ENCODE measurements at regions not wholly inside any gene's neighbourhood (a gene's known extent, or its start where the extent isn't known, plus 50 kb on each side); places are given as distances from the start of the nearest gene placed in this dataset.

GRCh38 chr3:107436029-107436428, 58.8 kb downstream of the CCDC54 start:
- Mint-ChIP-seq H3K27ac (no peak overlapping the region), H3K9me3 (no peaks in the 10 kb centered on the region), H3K36me3 (ENCODE audit: insufficient read depth in 1 of 3, low read depth in 3 of 3) (no peaks in the 10 kb centered on the region), H3K27me3 (ENCODE audit: low read depth) (peaks cover 17% of the 10 kb centered on the region), H3K4me1 (peaks cover 5% of the 10 kb centered on the region in 2 experiments), H3K4me3 (no peak overlapping the region)
- Histone ChIP-seq H3K4me1 (ENCODE audit: insufficient read depth, low read length) (no peaks in the 10 kb centered on the region), H3K79me1 (ENCODE audit: insufficient read depth, low read depth, low read length, poor library complexity, severe bottlenecking) (no peaks in the 10 kb centered on the region), H2AFZ (ENCODE audit: low read length) (no peak overlapping the region), H2BK5ac (ENCODE audit: insufficient read length, low read length) (no peak overlapping the region), H3K18ac (ENCODE audit: insufficient read length, low read depth, low read length) (no peak overlapping the region), H3T11ph (ENCODE audit: low read length) (no peak overlapping the region), H3K27me3 (ENCODE audit: insufficient read depth, low read length) (no peaks in the 10 kb centered on the region; the same call in 1 of the 2 replicates), H3K23ac (ENCODE audit: insufficient read length, low read depth, low read length) (no peak overlapping the region), H4K5ac (ENCODE audit: insufficient read length, low read depth, low read length) (no peak overlapping the region), H2BK15ac (ENCODE audit: low read depth, low read length) (no peak overlapping the region), H3K14ac (ENCODE audit: insufficient read depth, low read length) (no peak overlapping the region), H4K91ac (ENCODE audit: insufficient read length, low read depth, low read length) (no peak overlapping the region), H3K4ac (ENCODE audit: low read depth, low read length) (no peak overlapping the region), H3K9me3 (ENCODE audit: control insufficient read depth, low read depth, low read length) (no peaks in the 10 kb centered on the region), H2BK120ac (ENCODE audit: low read depth, low read length, poor library complexity, severe bottlenecking) (no peak overlapping the region), H3K27ac (ENCODE audit: insufficient read length, low read depth, low read length) (no peak overlapping the region), H2BK12ac (ENCODE audit: insufficient read length, low read depth, low read length) (no peak overlapping the region), H3K9ac (ENCODE audit: extremely low read depth, insufficient read length, low read length) (no peak overlapping the region), H3K56ac (ENCODE audit: insufficient read length, low read depth, low read length) (no peak overlapping the region), H2AK5ac (ENCODE audit: insufficient read length, low read length) (no peak overlapping the region), H3K23me2 (ENCODE audit: insufficient read length, low read depth, low read length, poor library complexity, severe bottlenecking) (peaks cover 9% of the 10 kb centered on the region), H3K4me2 (ENCODE audit: insufficient read depth, insufficient read length, low read length) (no peak overlapping the region), H2BK20ac (ENCODE audit: low read depth, low read length, poor library complexity, severe bottlenecking) (no peak overlapping the region), H4K8ac (replicated peaks; ENCODE audit: insufficient read length, low read depth, low read length) (no peak overlapping the region), H4K20me1 (ENCODE audit: control insufficient read depth, insufficient read depth, insufficient read length) (no peaks in the 10 kb centered on the region), H3K79me2 (ENCODE audit: insufficient read depth, low read length) (no peaks in the 10 kb centered on the region)
- peak; percentile 20; the same call in 2 of the 3 replicates for TF ChIP-seq CTCF (conservative IDR thresholded peaks at IDR 0.05)
- DNase-seq: no peak
